ES-I3 (cell line): ENCODE measurements at regions not wholly inside any gene's neighbourhood (a gene's known extent, or its start where the extent isn't known, plus 50 kb on each side); places are given as distances from the start of the nearest gene placed in this dataset.

Experiments used
- H3K36me3 ChIP-seq: 2 replicates; pipeline ENCODE4 v1.6.1; 2013; ENCODE audit warnings: mild to moderate bottlenecking, low read length, control low read depth, moderate library complexity; ENCODE audit not compliant: insufficient read depth
- H3K4me1 ChIP-seq: 2 replicates; pipeline ENCODE4 v1.6.1; 2013; ENCODE audit warnings: mild to moderate bottlenecking, control low read depth, low read length; ENCODE audit not compliant: insufficient read depth
- H3K9ac ChIP-seq: 2 replicates; pipeline ENCODE4 v1.6.1; 2013; ENCODE audit warnings: low read depth, mild to moderate bottlenecking, low read length, moderate library complexity
- H3K9me3 ChIP-seq: 2 replicates; pipeline ENCODE4 v1.6.1; 2013; ENCODE audit warnings: mild to moderate bottlenecking, low read length, moderate library complexity; ENCODE audit not compliant: control insufficient read depth, insufficient read depth

DNA sequence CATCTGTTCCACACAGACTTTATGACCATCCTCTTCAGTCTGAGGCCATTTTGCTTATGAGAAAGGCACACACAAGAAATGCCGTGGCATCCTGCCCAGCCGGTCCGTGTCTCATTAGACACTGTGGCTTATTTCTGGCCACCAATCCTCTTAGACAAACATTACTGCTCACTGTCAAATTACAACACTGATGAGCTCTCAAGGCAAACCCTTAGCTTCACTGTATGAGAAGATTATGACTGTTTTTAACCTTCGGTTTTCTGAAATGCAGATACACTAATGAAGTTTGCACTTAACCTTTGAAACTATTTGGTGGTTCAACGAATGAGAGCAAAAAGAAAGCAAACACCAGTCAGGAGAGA is 50.5 kb upstream of the DST start:
- H3K9me3 ChIP-seq, result no peaks in the 10 kb centered on the region
- no peaks in the 10 kb centered on the region for H3K36me3 ChIP-seq
- H3K9ac ChIP-seq, result no peak overlapping the region
- peaks cover 14% of the 10 kb centered on the region for H3K4me1 ChIP-seq

DNA sequence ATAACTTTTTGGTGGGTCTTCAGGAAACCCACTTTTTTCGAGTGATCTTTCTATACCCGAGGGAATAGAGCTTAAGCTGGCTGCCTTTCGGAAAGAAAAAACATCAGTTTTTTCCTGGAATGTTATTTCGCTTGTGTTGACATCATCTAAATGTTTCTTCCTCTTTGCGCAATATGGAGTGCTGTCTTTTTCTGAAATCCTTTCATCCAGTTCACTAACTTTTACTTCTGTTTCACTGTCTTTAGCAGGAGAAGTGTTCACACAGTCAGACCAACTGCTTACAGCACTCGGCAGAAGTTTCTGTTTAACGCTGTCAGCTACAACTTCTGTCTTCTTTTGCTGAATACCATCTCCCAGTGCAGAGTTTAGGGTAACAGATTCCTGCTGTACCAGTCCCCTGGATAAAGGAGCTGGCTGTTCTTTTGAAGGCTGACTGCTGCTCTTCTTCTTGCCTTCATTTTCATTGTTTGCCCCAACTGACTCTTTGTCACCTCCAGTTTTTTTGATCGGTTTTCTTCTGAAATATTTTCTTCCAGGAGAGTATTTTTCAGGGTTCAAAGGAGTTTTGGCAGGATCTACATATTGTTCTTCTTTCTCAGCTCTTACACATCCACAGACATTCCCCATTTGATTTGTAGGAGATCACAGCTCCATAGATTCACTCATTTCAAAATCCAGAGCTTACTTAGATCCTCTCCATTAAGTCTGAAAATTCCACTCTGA is 50.0 kb upstream of the DST start:
- Histone ChIP-seq H3K9ac (no peak overlapping the region), H3K4me1 (peaks cover 14% of the 10 kb centered on the region), H3K36me3 (no peaks in the 10 kb centered on the region), H3K9me3 (no peaks in the 10 kb centered on the region)
